OCI-LY1 (cell line): ENCODE measurements at regions not wholly inside any gene's neighbourhood (a gene's known extent, or its start where the extent isn't known, plus 50 kb on each side); places are given as distances from the start of the nearest gene placed in this dataset.
A peak's percentile ranks its signal among the peaks of the same experiment; 100 is the strongest.

Source experiments
- H2AFZ ChIP-seq: fragments of 200-600 bp; sonication (generic), shearing (Covaris generic); 2 replicates; pipeline ENCODE4 v1.6.0; 2014; ENCODE audit warnings: antibody characterized with exemption, mild to moderate bottlenecking, low read length
- H3F3A ChIP-seq: fragments of 200-600 bp; sonication (generic), shearing (Covaris generic); 2 replicates; pipeline ENCODE4 v1.6.0; 2014; ENCODE audit warnings: mild to moderate bottlenecking, antibody characterized with exemption, low read length, moderate library complexity; ENCODE audit not compliant: insufficient read depth
- H3K27ac ChIP-seq: fragments of 200-600 bp; sonication (generic); 2 replicates; pipeline ENCODE4 v1.5.1; 2014; ENCODE audit warnings: low read length, mixed run types, mild to moderate bottlenecking, low read depth; ENCODE audit not compliant: poor library complexity, severe bottlenecking
- H3K27me3 ChIP-seq: fragments of 200-600 bp; sonication (generic); 2 replicates; pipeline ENCODE4 v1.6.0; 2014; ENCODE audit warnings: antibody characterized with exemption, mild to moderate bottlenecking, low read length, moderate library complexity; ENCODE audit not compliant: insufficient read depth
- H3K36me3 ChIP-seq: fragments of 200-600 bp; sonication (generic); 2 replicates; pipeline ENCODE4 v1.6.1; 2014; ENCODE audit warnings: mild to moderate bottlenecking, antibody characterized with exemption, low read length, moderate library complexity, mixed read lengths; ENCODE audit not compliant: insufficient read depth
- H3K4me1 ChIP-seq: fragments of 200-600 bp; sonication (generic); 2 replicates; pipeline ENCODE4 v1.5.1; 2014; ENCODE audit warnings: mild to moderate bottlenecking, low read length, moderate library complexity; ENCODE audit not compliant: insufficient read depth, severe bottlenecking
- H3K4me2 ChIP-seq: fragments of 200-600 bp; sonication (generic), shearing (Covaris generic); 2 replicates; pipeline ENCODE4 v1.6.1; 2014; ENCODE audit warnings: low read length
- H3K4me3 ChIP-seq: fragments of 200-600 bp; sonication (generic); 2 replicates; pipeline ENCODE4 v1.5.1; 2014; ENCODE audit warnings: low read length, low read depth, mild to moderate bottlenecking, mixed read lengths; ENCODE audit not compliant: poor library complexity, severe bottlenecking
- H3K79me2 ChIP-seq: fragments of 200-600 bp; shearing (Covaris generic); 2 replicates; pipeline ENCODE4 v1.6.1; 2016; ENCODE audit warnings: mixed run types, low read length, mixed read lengths; ENCODE audit not compliant: insufficient read depth
- H3K9ac ChIP-seq: fragments of 200-600 bp; sonication (generic), shearing (Covaris generic); 2 replicates; pipeline ENCODE4 v1.6.1; 2014; ENCODE audit warnings: mild to moderate bottlenecking, low read length, mixed read lengths
- H3K9me2 ChIP-seq: fragments of 200-600 bp; sonication (generic), shearing (Covaris generic); 2 replicates; pipeline ENCODE4 v1.6.1; 2014; ENCODE audit warnings: low read depth, mild to moderate bottlenecking, low read length, mixed read lengths
- H3K9me3 ChIP-seq: fragments of 200-600 bp; shearing (Covaris generic); 2 replicates; pipeline ENCODE4 v1.6.1; 2014; ENCODE audit warnings: low read length, mixed read lengths
- H4K20me1 ChIP-seq: fragments of 200-600 bp; sonication (generic), shearing (Covaris generic); 2 replicates; pipeline ENCODE4 v1.6.0; 2016; ENCODE audit warnings: mild to moderate bottlenecking, low read length; ENCODE audit not compliant: insufficient read depth
- CTCF ChIP-seq: fragments of 200-600 bp; sonication (generic), shearing (Covaris generic); IDR thresholded peaks from 2 replicates; pipeline ENCODE4 v1.5.1; 2017; ENCODE audit warnings: mild to moderate bottlenecking, antibody characterized with exemption, low read length, moderate library complexity, mixed read lengths
- EZH2 ChIP-seq: fragments of 200-600 bp; sonication (generic), shearing (Covaris generic); IDR thresholded peaks from 2 replicates; pipeline ENCODE4 v1.8.0; 2017; ENCODE audit warnings: borderline replicate concordance, mixed run types, mild to moderate bottlenecking, antibody characterized with exemption, low read length, moderate library complexity, mixed read lengths

- H3K79me2 ChIP-seq: peaks cover 4% of the 10 kb centered on the region; the same call in 1 of the 2 replicates
- H3K9me2 ChIP-seq: no peaks in the 10 kb centered on the region
- H3K4me1 ChIP-seq: peaks cover 88% of the 10 kb centered on the region
- no peaks in the 10 kb centered on the region for H3K27me3 ChIP-seq
- H3F3A ChIP-seq: no peaks in the 10 kb centered on the region
- no peak overlapping the region for H2AFZ ChIP-seq
- H3K4me2 ChIP-seq: no peak overlapping the region
- H3K9me3 ChIP-seq: no peaks in the 10 kb centered on the region
- peaks cover 15% of the 10 kb centered on the region for H3K36me3 ChIP-seq
- no peak overlapping the region; the same call in 1 of the 2 replicates for H3K9ac ChIP-seq
- H3K27ac ChIP-seq: peak overlapping the region; percentile 97
- TF ChIP-seq EZH2 (no peak), CTCF (no peak)
- H4K20me1 ChIP-seq: no peaks in the 10 kb centered on the region
- H3K4me3 ChIP-seq: no peak overlapping the region
These were observed 65.2 kb downstream of the ARL6IP4 start for GRCh38 chr12:123045678-123046077.

GRCh38 chr12:123044351-123044750 is 63.9 kb downstream of the ARL6IP4 start:
- Histone ChIP-seq H3K4me1 (peaks cover 88% of the 10 kb centered on the region), H3K4me3 (no peak overlapping the region), H2AFZ (no peak overlapping the region), H3K4me2 (peak overlapping the region; percentile 34; the same call in 1 of the 2 replicates), H3F3A (no peaks in the 10 kb centered on the region), H3K9me3 (no peaks in the 10 kb centered on the region), H3K27ac (peak overlapping the region; percentile 97), H3K9ac (peak overlapping the region; percentile 65; the same call in 1 of the 2 replicates), H3K79me2 (peaks cover 6% of the 10 kb centered on the region; the same call in 1 of the 2 replicates), H4K20me1 (no peaks in the 10 kb centered on the region), H3K27me3 (no peaks in the 10 kb centered on the region), H3K9me2 (no peaks in the 10 kb centered on the region), H3K36me3 (peaks cover 8% of the 10 kb centered on the region)
- TF ChIP-seq EZH2 (no peak), CTCF (no peak)

GRCh38 chr12:123043536-123044001 is 63.1 kb downstream of the ARL6IP4 start:
- Histone ChIP-seq H4K20me1 (no peaks in the 10 kb centered on the region), H3K4me2 (peak overlapping the region; percentile 34; the same call in 1 of the 2 replicates), H3K79me2 (peaks cover 6% of the 10 kb centered on the region; the same call in 1 of the 2 replicates), H3K4me1 (peaks cover 85% of the 10 kb centered on the region), H3F3A (no peaks in the 10 kb centered on the region), H3K27ac (peak overlapping the region; percentile 97), H2AFZ (no peak overlapping the region), H3K36me3 (peaks cover under 1% of the 10 kb centered on the region; the same call in 1 of the 2 replicates), H3K9ac (peak overlapping the region; percentile 65; the same call in 1 of the 2 replicates), H3K4me3 (no peak overlapping the region), H3K9me3 (no peaks in the 10 kb centered on the region), H3K9me2 (no peaks in the 10 kb centered on the region), H3K27me3 (no peaks in the 10 kb centered on the region)
- TF ChIP-seq EZH2 (no peak), CTCF (peak; percentile 72)
